Transverse colon (tissue), 3 donors: ENCODE measurements at regions not wholly inside any gene's neighbourhood (a gene's known extent, or its start where the extent isn't known, plus 50 kb on each side); places are given as distances from the start of the nearest gene placed in this dataset.

Experiments
- CTCF ChIP-seq, 5 experiments: fragments of 200-600 bp in 3 of 5; fragments of 450-650 bp in 2 of 5; sonication (generic) in 3 of 5; IDR thresholded peaks; 1 replicate in 2 of 5; 2 replicates in 3 of 5; pipeline ENCODE4 v1.5.1; 2016 to 2017; ENCODE audit warnings: antibody characterized with exemption in 5 of 5, inconsistent platforms in 3 of 5, mild to moderate bottlenecking in 2 of 5, moderate library complexity in 1 of 5
- POLR2A ChIP-seq: fragments of 450-650 bp; IDR thresholded peaks from one replicate; pipeline ENCODE4 v1.6.1; 2016; ENCODE audit warnings: antibody characterized with exemption, mild to moderate bottlenecking, moderate library complexity

- no peak for TF ChIP-seq CTCF (IDR thresholded peaks at IDR 0.05)
- no peak for TF ChIP-seq POLR2A
These were observed 72.5 kb upstream of the ZNF217 start for GRCh38 chr20:53666144-53666543.
